MG63 (cell line): ENCODE measurements at regions not wholly inside any gene's neighbourhood (a gene's known extent, or its start where the extent isn't known, plus 50 kb on each side); places are given as distances from the start of the nearest gene placed in this dataset.

Experiments used
- DNase-seq: peaks from one replicate; pipeline ENCODE4 v3.0.0-alpha.2; 2020
- H3K27me3 ChIP-seq: fragments of 250-450 bp; sonication (Bioruptor Pico); 2 replicates; pipeline ENCODE4 v1.5.1; 2020; ENCODE audit warnings: mild to moderate bottlenecking, moderate library complexity
- H3K36me3 ChIP-seq: fragments of 250-450 bp; sonication (Bioruptor Pico); 2 replicates; pipeline ENCODE4 v1.5.1; 2020; ENCODE audit warnings: mild to moderate bottlenecking, moderate library complexity
- H3K4me3 ChIP-seq: fragments of 250-450 bp; sonication (Bioruptor Pico); 2 replicates; pipeline ENCODE4 v1.5.1; 2020; ENCODE audit warnings: mild to moderate bottlenecking, moderate library complexity
- H3K9me3 ChIP-seq: fragments of 250-450 bp; sonication (Bioruptor Pico); 2 replicates; pipeline ENCODE4 v1.5.1; 2020; ENCODE audit warnings: mild to moderate bottlenecking, moderate library complexity

GRCh38 chr15:72838311-72838731, 54.8 kb upstream of the ADPGK start:
- Histone ChIP-seq H3K36me3 (no peaks in the 10 kb centered on the region), H3K9me3 (no peaks in the 10 kb centered on the region), H3K27me3 (peaks cover 9% of the 10 kb centered on the region), H3K4me3 (no peak overlapping the region)
- DNase-seq, result peak; percentile 52

GRCh38 chr15:72836676-72837330, 53.2 kb upstream of the ADPGK start:
- no peak for DNase-seq
- no peaks in the 10 kb centered on the region for H3K36me3 ChIP-seq
- no peak overlapping the region for H3K4me3 ChIP-seq
- peaks cover 12% of the 10 kb centered on the region for H3K27me3 ChIP-seq
- H3K9me3 ChIP-seq, result no peaks in the 10 kb centered on the region

- H3K36me3 ChIP-seq, result no peaks in the 10 kb centered on the region
- H3K9me3 ChIP-seq, result no peaks in the 10 kb centered on the region
- H3K4me3 ChIP-seq, result no peak overlapping the region
- DNase-seq, result no peak
- H3K27me3 ChIP-seq, result peaks cover 7% of the 10 kb centered on the region
These were observed 51.8 kb upstream of the ADPGK start for GRCh38 chr15:72835294-72835890.

GRCh38 chr15:72833561-72833960, 50.0 kb upstream of the ADPGK start:
- Histone ChIP-seq H3K27me3 (peaks cover 6% of the 10 kb centered on the region; the same call in 1 of the 2 replicates), H3K4me3 (no peak overlapping the region), H3K9me3 (no peaks in the 10 kb centered on the region), H3K36me3 (no peaks in the 10 kb centered on the region)
- DNase-seq, result no peak
